Stimulated activated CD4-positive, alpha-beta T cell treated with anti-CD3 and anti-CD28 coated beads, Interleukin-2, amount 100 ng/mL, for 4 hours (primary cell): ENCODE measurements at regions not wholly inside any gene's neighbourhood (a gene's known extent, or its start where the extent isn't known, plus 50 kb on each side); places are given as distances from the start of the nearest gene placed in this dataset.

Source experiments
- DNase-seq: peaks from one replicate; pipeline ENCODE4 v3.0.0-alpha.2; 2020; ENCODE audit warnings: low read depth

DNA sequence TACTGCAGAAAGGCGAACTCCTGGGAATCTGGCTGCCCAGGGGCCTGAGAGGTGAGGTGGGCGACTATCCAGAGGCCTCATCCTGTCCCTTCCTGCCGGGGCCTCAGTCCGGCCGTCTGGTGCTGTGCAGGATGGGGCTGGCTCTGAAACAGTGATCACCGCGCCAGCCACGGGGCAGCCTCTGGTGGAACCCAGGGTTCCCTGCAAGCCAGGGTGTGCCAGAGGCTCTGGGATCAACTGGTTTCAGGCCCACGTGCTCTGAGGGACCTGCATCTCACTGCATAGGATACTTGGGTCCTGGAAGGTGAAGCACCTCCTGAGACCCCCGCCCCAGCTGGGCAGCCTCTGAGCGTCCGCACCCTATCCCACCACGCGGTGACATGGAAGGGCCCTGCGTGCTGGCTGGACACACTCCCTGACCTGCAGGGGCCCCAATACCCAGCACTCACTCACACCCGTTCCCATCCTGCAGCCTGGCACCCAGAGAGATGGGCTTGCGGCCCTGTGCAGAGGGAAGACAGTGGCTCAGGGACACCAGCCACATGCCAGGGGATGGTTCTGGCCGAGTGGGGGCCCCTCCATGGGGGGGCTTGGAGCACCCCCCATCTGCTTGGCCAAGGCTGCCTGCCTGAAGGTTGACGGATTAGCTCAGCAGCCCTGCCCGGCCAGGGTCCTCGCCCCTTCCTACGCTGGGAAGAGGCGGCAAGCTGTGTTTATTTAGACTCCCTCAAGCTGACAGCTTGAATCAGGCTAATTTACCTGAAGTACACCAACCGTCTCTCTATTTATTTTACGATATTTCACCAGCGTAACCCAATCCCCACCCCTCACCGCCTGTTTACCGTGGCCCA, 64.3 kb upstream of the TTC34 start:
- no peak for DNase-seq

- DNase-seq: no peak
These were observed 65.1 kb upstream of the TTC34 start for GRCh38 chr1:2866422-2867086.

DNA sequence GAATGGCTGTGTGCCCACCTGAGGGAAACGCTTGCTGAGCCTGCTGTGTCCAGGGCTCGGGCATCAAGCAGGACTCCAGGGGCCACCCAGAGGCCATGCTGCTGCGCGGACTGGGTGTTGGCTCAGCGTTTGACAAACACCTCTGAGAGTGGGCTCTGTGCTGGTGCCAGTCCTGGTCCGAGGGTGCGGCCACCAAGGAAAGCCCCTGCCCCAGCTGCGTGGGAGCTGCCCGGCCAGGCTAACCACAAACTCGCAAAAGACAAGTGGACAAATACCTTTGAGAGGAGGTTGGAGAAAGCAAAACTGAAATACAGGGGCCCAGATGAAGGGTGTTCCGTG, 65.6 kb upstream of the TTC34 start:
- DNase-seq: no peak

GRCh38 chr1:2867861-2868260, 66.4 kb upstream of the TTC34 start:
- no peak for DNase-seq

- no peak for DNase-seq
These were observed 67.2 kb upstream of the TTC34 start for GRCh38 chr1:2868571-2869195.

DNA sequence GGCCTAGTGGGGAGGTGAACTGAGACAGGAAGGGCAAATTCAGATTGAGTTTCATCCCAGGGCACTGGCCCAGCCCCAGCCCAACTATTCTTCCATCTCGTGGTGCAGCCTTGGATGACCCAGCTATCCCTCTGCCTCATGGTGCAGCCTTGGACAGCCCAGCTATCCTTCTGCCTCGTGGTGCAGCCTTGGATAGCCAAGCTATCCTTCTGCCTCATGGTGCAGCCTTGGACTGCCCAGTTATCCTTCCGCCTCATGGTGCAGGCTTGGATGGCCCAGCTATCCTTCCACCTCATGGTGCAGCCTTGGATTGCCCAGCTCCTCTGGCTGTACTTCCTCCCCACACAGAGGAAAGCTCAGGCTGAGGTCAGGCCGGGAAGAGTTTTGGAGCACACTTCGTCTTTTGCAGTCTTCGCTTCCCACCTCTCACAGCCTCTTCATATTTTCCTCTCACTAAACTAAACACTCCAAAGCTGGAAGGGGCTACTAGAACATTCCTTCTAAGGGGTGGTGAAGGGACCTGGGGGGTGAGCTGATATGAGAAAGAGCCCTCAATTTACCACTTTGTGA, 69.8 kb upstream of the TTC34 start:
- DNase-seq: no peak

DNA sequence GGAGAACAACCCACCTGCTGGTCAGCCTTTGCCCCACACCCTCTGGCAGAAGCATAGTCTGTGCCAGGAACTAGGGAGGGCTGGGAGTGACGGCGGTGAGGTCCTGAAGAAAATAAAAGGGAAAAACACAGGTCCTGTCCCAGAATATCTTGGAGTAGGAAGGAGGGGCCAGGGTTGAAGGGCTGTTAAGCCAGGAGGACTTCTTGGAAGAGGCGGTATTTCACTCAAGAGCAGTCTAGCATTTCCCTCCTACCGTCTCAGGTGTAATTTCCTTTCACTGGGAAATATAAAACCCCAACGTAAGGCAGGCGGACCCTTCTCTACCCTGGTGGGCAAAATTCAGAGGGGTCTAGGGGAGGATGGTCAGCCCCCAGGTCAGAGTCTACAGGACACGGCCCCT, 72.7 kb upstream of the TTC34 start:
- no peak for DNase-seq

GRCh38 chr1:2874607-2875480, 73.4 kb upstream of the TTC34 start:
- no peak for DNase-seq

GRCh38 chr1:2875707-2876561, 74.4 kb upstream of the TTC34 start:
- DNase-seq: no peak

- DNase-seq: no peak
These were observed 75.4 kb upstream of the TTC34 start for GRCh38 chr1:2876846-2877245.

- no peak for DNase-seq
These were observed 75.9 kb upstream of the TTC34 start for GRCh38 chr1:2877391-2877790.

GRCh38 chr1:2878591-2878990, 77.1 kb upstream of the TTC34 start:
- DNase-seq: no peak

- DNase-seq: no peak
These were observed 77.5 kb upstream of the TTC34 start for GRCh38 chr1:2879026-2879425.

- DNase-seq: no peak
These were observed 78.1 kb upstream of the TTC34 start for GRCh38 chr1:2879591-2879990.

GRCh38 chr1:2880086-2880485, 78.6 kb upstream of the TTC34 start:
- no peak for DNase-seq

GRCh38 chr1:2880812-2881295, 79.4 kb upstream of the TTC34 start:
- DNase-seq: no peak

DNA sequence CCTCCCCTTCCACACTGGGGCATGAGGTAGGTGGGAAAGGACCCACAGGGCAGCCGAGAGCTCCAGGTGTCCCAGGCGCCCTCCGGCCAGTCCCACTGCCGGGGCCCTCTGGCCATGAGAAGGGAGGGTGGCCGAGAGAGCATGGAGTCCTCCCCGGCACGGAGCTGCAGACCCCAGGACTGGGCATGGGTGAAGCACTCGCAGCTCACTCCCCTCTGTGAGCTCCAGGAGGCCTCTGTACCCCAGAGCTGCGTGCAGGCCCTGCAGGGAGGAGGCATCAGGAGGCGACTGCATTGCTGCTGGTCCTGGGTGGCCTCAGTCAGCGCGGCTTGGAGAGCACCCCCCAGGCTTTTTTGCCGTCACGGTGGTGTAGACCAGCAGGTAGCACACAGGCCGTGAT, 80.1 kb upstream of the TTC34 start:
- DNase-seq: no peak

- DNase-seq: no peak
These were observed 81.6 kb upstream of the TTC34 start for GRCh38 chr1:2882966-2883696.

GRCh38 chr1:2885001-2885400, 83.5 kb upstream of the TTC34 start:
- no peak for DNase-seq

DNA sequence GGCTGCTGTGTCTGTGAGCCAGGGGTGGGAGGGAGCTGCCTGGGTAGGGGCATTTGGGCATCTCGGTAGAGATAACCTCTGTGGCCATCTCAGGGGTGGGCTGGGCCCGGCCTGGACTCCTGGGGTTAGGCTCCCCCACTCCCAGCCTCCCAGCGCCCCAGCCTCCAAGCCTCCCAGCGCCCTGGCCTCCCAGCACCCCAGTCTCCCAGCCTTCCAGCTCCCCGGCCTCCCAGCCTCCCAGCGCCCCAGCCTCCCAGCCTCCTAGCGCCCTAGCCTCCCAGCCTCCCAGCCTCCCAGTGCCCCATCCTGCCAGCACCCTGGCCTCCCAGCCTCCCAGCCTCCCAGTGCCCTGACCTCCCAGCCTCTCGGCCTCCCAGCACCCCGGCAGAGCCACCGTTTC, 85.1 kb upstream of the TTC34 start:
- DNase-seq: no peak
